IMR-90 (cell line): ENCODE measurements at regions not wholly inside any gene's neighbourhood (a gene's known extent, or its start where the extent isn't known, plus 50 kb on each side); places are given as distances from the start of the nearest gene placed in this dataset.

Experiments
- BHLHE40 ChIP-seq: fragments of 150-350 bp; IDR thresholded peaks from 2 replicates; pipeline ENCODE4 v1.6.1; 2016; ENCODE audit warnings: mild to moderate bottlenecking, low read depth, low read length
- POLR2A ChIP-seq: IDR thresholded peaks from 2 replicates; pipeline ENCODE4 v1.6.1; 2012; ENCODE audit warnings: mild to moderate bottlenecking, low read depth, low read length
- RAD21 ChIP-seq: IDR thresholded peaks from 2 replicates; pipeline ENCODE4 v1.6.1; 2012; ENCODE audit warnings: low read length, improper control_type of control experiment
- TF ChIP-seq, protein P1 (sequence below): conservative IDR thresholded peaks from 2 replicates; pipeline ENCODE4 v1.5.1; 2012; ENCODE audit warnings: mild to moderate bottlenecking, low read depth, low read length, improper control_type of control experiment
- TF ChIP-seq, protein P2 (sequence below): fragments of 150-350 bp; IDR thresholded peaks from 2 replicates; pipeline ENCODE4 v1.6.1; 2016; ENCODE audit warnings: low read depth, mild to moderate bottlenecking, low read length, moderate library complexity, borderline replicate concordance
- TF ChIP-seq, protein P3 (sequence below): fragments of 150-350 bp; IDR thresholded peaks from 2 replicates; pipeline ENCODE4 v1.6.1; 2017; ENCODE audit warnings: mild to moderate bottlenecking, antibody characterized with exemption, low read length, low read depth

DNA sequence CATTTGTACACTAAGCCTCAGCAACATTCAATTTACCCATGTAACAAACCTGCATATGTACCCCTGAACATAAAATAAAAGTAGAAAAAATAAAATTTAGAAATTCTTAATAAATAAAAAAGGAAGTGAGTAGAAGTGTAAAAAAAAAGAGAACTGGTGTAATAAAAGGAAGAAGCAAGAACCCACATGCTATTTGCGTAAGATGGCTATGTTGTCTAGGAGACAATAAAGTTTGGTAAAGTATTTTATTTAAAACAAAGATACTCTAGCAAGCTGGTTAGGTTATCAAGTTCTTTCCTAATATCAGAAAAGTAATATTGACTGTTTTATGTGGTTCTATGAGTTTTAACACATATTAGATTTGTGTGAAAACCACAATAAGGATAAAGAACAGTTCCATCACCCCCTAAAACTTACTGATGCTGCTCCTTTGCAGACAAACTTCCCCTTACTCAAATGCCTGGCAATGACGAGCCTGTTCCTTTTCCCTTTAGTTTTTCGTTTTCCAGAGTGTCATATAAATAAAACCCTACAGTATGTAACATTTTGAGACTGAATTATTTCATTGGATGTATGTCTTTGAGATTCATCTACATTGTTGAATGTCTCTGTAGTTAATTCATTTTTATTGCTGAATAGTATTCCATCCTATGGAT lies 98.9 kb downstream of the TNFSF13B start:
- TF ChIP-seq RAD21 (no peak), POLR2A (no peak), BHLHE40 (no peak)
- TF ChIP-seq, protein P1, sequence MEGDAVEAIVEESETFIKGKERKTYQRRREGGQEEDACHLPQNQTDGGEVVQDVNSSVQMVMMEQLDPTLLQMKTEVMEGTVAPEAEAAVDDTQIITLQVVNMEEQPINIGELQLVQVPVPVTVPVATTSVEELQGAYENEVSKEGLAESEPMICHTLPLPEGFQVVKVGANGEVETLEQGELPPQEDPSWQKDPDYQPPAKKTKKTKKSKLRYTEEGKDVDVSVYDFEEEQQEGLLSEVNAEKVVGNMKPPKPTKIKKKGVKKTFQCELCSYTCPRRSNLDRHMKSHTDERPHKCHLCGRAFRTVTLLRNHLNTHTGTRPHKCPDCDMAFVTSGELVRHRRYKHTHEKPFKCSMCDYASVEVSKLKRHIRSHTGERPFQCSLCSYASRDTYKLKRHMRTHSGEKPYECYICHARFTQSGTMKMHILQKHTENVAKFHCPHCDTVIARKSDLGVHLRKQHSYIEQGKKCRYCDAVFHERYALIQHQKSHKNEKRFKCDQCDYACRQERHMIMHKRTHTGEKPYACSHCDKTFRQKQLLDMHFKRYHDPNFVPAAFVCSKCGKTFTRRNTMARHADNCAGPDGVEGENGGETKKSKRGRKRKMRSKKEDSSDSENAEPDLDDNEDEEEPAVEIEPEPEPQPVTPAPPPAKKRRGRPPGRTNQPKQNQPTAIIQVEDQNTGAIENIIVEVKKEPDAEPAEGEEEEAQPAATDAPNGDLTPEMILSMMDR = no peak
- TF ChIP-seq, protein P2, sequence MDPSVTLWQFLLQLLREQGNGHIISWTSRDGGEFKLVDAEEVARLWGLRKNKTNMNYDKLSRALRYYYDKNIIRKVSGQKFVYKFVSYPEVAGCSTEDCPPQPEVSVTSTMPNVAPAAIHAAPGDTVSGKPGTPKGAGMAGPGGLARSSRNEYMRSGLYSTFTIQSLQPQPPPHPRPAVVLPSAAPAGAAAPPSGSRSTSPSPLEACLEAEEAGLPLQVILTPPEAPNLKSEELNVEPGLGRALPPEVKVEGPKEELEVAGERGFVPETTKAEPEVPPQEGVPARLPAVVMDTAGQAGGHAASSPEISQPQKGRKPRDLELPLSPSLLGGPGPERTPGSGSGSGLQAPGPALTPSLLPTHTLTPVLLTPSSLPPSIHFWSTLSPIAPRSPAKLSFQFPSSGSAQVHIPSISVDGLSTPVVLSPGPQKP = no peak
- TF ChIP-seq, protein P3, sequence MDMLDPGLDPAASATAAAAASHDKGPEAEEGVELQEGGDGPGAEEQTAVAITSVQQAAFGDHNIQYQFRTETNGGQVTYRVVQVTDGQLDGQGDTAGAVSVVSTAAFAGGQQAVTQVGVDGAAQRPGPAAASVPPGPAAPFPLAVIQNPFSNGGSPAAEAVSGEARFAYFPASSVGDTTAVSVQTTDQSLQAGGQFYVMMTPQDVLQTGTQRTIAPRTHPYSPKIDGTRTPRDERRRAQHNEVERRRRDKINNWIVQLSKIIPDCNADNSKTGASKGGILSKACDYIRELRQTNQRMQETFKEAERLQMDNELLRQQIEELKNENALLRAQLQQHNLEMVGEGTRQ = no peak
